ENCODE measurements at regions not wholly inside any gene's neighbourhood (a gene's known extent, or its start where the extent isn't known, plus 50 kb on each side); places are given as distances from the start of the nearest gene placed in this dataset.

DNA sequence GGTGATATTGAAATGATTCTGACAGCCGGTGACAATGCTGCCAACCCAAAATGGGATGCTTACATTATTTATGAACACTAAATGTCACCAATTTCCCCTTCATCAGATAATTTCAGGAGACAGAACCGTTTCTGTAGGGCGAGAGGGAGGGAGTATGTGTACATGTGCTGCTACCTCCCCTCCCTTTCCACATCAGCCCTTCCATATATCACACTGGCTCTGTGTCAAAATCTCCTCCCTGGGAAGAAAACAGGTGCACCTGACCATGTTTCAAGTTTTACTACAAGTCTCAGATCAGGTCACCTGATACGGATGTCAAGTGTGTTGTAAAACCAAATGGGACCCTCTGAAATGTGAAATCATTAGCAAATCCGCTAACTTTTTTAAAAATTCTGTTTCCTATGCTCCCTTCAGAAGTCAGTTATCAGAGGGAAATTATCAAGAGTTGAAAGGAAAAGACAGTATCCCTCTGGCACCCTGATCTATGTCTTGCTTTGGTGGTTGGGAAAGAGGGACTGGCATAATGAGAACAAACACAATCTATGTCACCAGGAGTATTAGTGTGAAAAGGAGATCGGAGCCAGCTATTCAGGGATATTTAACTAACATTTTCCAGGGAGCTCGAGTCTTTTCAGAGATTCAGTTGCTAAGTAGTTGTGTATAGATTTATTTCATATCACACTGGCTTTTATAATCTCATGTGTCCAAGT, 1002.3 kb upstream of the CDH8 start:
- TF ChIP-seq, protein P1, sequence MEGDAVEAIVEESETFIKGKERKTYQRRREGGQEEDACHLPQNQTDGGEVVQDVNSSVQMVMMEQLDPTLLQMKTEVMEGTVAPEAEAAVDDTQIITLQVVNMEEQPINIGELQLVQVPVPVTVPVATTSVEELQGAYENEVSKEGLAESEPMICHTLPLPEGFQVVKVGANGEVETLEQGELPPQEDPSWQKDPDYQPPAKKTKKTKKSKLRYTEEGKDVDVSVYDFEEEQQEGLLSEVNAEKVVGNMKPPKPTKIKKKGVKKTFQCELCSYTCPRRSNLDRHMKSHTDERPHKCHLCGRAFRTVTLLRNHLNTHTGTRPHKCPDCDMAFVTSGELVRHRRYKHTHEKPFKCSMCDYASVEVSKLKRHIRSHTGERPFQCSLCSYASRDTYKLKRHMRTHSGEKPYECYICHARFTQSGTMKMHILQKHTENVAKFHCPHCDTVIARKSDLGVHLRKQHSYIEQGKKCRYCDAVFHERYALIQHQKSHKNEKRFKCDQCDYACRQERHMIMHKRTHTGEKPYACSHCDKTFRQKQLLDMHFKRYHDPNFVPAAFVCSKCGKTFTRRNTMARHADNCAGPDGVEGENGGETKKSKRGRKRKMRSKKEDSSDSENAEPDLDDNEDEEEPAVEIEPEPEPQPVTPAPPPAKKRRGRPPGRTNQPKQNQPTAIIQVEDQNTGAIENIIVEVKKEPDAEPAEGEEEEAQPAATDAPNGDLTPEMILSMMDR (IDR thresholded peaks at IDR 0.05), result no peak
- TF ChIP-seq POLR2A (IDR thresholded peaks at IDR 0.05) (no peak), POLR2AphosphoS5 (IDR thresholded peaks at IDR 0.05) (no peak)
- 28% methylated on average over 7 of the region's 7 CpGs for WGBS
- intact Hi-C loops (cut with DNase I), result no loop called here

DNA sequence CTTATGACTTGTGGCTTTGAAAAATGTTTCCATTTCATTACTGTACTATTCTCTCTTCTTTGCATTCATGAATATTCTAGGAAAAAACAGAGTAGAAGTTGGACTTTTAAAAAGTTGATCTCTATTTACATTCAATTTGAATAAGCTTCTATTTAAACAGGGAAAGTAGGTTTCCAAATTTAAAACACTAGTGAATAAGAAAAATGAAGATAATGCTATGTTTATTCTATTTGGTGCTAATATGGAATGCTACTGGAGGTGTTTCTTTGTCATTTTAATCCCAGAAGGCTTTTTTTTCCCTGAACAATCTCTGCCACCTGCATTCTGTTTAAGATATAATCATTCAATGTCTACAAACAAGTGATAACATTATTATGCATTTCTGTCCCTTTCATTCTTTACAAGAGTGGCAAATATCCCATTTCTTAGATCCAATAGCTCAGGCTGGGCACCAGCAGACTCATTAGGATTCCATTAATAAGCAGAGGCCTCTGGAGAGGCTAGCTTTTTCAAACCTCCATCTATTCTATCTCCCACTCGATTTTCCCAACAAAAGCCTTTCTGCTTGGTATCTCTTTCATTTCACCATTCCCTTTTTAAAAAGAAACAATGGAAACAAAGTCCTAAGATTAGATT, 1001.6 kb upstream of the CDH8 start:
- no peaks in the 10 kb centered on the region for H3K9me3 ChIP-seq
- no peak overlapping the region for H3K27ac ChIP-seq
- no peak overlapping the region for H3K4me3 ChIP-seq
- no peaks in the 10 kb centered on the region for H3K36me3 ChIP-seq
- 7% methylated on average over 1 of the region's 1 CpG for WGBS
- no peaks in the 10 kb centered on the region for H3K4me1 ChIP-seq (replicated peaks)
- DNase-seq (ENCODE audit: low spot score), result no peak
- intact Hi-C loops (cut with DNase I), result no loop called here
- TF ChIP-seq POLR2AphosphoS5 (IDR thresholded peaks at IDR 0.05) (no peak), POLR2A (IDR thresholded peaks at IDR 0.05) (no peak)
- TF ChIP-seq, protein P1 (IDR thresholded peaks at IDR 0.05), result no peak
- H3K27me3 ChIP-seq (replicated peaks; ENCODE audit: insufficient read depth), result no peaks in the 10 kb centered on the region

More for the DNA sequence above, 1002.3 kb upstream of the CDH8 start:
- Histone ChIP-seq H3K4me1 (replicated peaks) (no peaks in the 10 kb centered on the region), H3K27ac (no peak overlapping the region), H3K9me3 (no peaks in the 10 kb centered on the region), H3K36me3 (no peaks in the 10 kb centered on the region), H3K27me3 (replicated peaks; ENCODE audit: insufficient read depth) (no peaks in the 10 kb centered on the region), H3K4me3 (no peak overlapping the region)
- no peak for DNase-seq (ENCODE audit: low spot score)

DNA sequence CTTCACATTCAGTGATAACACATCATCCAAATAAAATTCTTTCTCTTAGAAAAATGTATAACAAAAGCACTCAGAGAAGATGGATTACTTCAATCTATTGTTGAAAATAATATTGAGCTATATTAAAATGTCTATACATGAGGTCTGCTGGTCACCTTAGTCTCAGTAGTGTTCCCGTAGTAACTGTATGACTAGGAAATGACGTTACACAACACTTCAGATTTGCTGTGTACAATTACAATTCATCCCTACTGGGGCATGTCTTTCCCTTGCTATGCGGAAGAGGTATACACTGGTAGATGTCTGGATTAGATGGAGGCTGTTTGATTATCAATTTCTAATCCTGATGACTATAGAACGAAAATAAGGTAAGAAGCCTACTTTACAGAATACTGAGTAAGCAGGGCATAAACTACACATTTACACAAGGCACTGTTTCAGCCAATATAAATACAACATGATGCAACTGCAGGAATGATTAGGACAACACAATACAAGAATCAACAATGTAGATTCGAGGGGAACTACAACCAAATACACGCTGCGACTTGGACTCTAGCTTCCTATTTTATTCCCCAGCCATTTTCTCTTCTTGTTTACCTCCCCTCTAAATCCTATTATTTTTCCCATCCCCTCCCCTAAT, 982.5 kb upstream of the CDH8 start:
- Histone ChIP-seq H3K36me3 (no peaks in the 10 kb centered on the region), H3K27ac (no peak overlapping the region), H3K4me1 (replicated peaks) (no peaks in the 10 kb centered on the region), H3K27me3 (replicated peaks; ENCODE audit: insufficient read depth) (no peaks in the 10 kb centered on the region), H3K4me3 (no peak overlapping the region), H3K9me3 (no peaks in the 10 kb centered on the region)
- DNase-seq (ENCODE audit: low spot score), result no peak
- WGBS, result 83% methylated on average over 7 of the region's 7 CpGs
- TF ChIP-seq, protein P1 (IDR thresholded peaks at IDR 0.05), result no peak
- TF ChIP-seq POLR2AphosphoS5 (IDR thresholded peaks at IDR 0.05) (no peak), POLR2A (IDR thresholded peaks at IDR 0.05) (no peak)
- intact Hi-C loops (cut with DNase I), result no loop called here

DNA sequence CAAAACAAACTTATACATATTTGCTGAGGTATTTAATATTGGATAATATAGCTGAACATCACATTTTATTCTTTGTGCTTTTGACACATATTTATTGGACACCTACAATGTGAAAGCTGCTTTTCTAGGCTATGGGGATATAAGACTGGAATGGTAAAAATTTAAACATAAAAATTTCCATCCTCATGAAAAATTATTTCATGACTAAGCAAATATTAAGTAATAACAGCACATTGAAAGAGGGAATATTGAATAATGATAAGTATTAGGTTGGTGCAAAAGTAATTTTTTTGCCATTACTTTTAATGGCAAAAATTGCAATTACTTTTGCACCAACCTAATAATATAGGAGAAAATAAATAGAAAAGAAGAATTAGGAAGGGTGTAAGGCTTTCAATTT, 972.5 kb upstream of the CDH8 start:
- intact Hi-C loops (cut with DNase I), result no loop called here
- Histone ChIP-seq H3K27me3 (replicated peaks; ENCODE audit: insufficient read depth) (no peaks in the 10 kb centered on the region), H3K4me3 (no peak overlapping the region), H3K27ac (no peak overlapping the region), H3K4me1 (replicated peaks) (no peaks in the 10 kb centered on the region), H3K9me3 (no peaks in the 10 kb centered on the region), H3K36me3 (no peaks in the 10 kb centered on the region)
- DNase-seq (ENCODE audit: low spot score), result no peak
- TF ChIP-seq, protein P1 (IDR thresholded peaks at IDR 0.05), result no peak
- no peak for TF ChIP-seq POLR2A (IDR thresholded peaks at IDR 0.05)
- TF ChIP-seq POLR2AphosphoS5 (IDR thresholded peaks at IDR 0.05), result no peak

Measured in prostate gland (tissue), 2 donors.